Retinal pigment epithelial cell (primary cell): ENCODE measurements at regions not wholly inside any gene's neighbourhood (a gene's known extent, or its start where the extent isn't known, plus 50 kb on each side); places are given as distances from the start of the nearest gene placed in this dataset.
"Not testable (repeated sequence)": the region's sequence is repeated elsewhere in the genome, so short reads cannot be mapped to it uniquely, and the experiment has no call there.

ENCODE experiments used
- DNase-seq: peaks from one replicate; pipeline ENCODE4 v3.0.0-alpha.2; 2010; ENCODE audit warnings: low read depth
- H3K4me3 ChIP-seq: 2 replicates; pipeline ENCODE4 v1.5.1; 2011; ENCODE audit warnings: mild to moderate bottlenecking, low read length, control low read depth, moderate library complexity
- CTCF ChIP-seq: conservative IDR thresholded peaks from 2 replicates; pipeline ENCODE4 v1.5.1; 2011; ENCODE audit warnings: low read depth, low read length, control low read depth, inconsistent platforms

DNA sequence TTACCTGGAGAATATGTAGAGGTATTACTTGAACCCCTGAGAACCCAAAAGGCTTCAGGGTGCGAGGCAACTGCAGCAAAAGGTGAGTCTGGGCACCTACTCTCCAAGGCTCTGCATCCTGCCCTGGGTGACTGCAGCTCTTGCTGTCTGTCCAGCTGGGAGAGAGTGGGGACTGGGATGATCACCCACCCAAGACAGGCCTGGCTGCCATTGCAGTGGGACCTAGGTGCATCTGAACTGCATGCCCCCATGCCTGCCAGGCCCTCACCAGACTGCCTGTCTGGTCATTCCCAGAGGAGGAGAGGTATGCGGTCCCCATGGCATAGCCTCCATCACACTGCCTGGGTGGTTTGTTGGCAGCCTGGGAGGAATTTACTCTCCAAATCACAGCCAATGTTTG, 563.9 kb downstream of the TFAP2A start:
- no peak overlapping the region for H3K4me3 ChIP-seq
- TF ChIP-seq CTCF = no peak
- DNase-seq = no peak

- no peak overlapping the region for H3K4me3 ChIP-seq
- no peak for DNase-seq
- no peak for TF ChIP-seq CTCF
Observed at GRCh38 chr6:9848094-9848493, 566.8 kb downstream of the TFAP2A start.

DNA sequence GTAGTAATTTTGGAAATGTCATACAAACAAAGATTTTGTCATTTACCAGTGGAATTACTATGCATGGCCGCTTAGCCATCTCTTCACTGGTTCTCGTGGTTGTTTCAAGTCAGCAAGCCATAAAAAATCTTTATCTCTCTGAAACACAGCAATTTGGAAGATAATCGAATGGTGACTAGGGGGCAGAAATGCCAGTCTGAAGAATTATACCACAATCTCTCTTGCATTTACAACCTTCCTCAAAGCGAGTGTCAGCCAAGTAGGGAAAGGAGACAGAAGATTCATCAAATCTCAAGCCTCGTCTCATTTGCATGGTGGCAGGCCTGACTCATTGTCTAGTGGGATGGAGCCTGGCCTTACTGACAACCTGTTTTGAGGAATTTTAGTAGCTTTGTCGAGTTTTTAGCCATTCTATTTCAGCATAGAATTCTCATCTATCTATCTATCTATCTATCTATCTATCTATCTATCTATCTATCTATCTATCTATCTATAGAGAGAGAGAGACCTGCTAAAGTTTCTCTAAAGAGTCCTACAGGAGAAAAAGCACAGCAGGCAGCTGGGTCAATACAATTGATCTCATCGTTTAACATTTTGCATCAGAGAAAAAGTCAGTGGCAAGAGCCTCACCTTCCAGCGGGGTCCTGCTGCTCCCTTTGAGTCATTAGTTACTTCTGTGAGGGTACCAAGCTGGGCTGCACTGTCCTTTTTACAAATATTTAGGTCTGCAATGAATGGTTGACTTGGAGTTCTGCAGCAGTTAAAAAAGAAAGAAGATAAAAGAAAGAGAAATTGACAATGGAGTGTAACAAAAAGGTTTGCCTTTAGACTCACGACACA, 572.8 kb downstream of the TFAP2A start:
- TF ChIP-seq CTCF = no peak
- no peak overlapping the region for H3K4me3 ChIP-seq
- DNase-seq = no peak

DNA sequence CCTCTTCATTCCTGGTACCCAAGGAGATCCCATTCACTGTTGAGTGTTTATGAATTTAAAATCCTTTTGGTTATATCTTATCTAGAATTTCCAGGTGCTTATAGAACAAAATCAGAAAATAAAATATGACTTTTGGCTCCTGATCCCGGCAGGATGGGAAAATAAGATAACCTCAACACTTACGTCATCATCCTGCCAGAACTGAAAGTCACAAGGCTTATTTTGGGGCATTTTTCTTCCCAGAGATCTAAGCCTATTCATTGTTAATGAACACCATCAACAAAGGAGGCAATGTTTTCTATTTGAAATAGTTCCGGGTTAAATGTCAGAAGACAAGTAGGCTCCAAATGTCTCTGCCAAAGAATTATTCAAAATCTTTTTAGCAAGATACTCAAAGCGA, 580.6 kb downstream of the TFAP2A start:
- no peak for DNase-seq
- no peak for TF ChIP-seq CTCF

GRCh38 chr6:9831783-9832182, 583.1 kb downstream of the TFAP2A start:
- no peak overlapping the region for H3K4me3 ChIP-seq
- DNase-seq = no peak
- no peak for TF ChIP-seq CTCF

More for the DNA sequence above, 580.6 kb downstream of the TFAP2A start:
- H3K4me3 ChIP-seq = no peak overlapping the region

DNA sequence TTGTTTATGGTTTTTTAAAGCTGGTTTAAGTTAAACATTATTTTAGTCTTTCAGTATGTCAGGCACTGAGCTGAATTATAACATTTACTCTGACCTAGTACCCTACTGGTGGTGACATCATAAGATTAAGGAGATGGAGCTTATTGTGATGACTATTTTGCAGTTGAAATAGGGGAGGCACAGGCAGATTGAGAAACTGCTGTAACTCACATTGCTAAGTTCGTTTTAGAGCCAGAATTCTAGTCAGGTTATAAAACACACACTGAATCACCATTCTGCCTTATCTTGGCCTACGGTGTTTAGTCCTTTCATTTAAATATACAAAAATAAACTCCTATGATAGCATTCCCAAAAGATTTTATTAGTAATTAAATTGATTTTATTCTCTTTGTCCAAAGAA, 584.1 kb downstream of the TFAP2A start:
- no peak overlapping the region for H3K4me3 ChIP-seq
- DNase-seq = no peak
- TF ChIP-seq CTCF = no peak

DNA sequence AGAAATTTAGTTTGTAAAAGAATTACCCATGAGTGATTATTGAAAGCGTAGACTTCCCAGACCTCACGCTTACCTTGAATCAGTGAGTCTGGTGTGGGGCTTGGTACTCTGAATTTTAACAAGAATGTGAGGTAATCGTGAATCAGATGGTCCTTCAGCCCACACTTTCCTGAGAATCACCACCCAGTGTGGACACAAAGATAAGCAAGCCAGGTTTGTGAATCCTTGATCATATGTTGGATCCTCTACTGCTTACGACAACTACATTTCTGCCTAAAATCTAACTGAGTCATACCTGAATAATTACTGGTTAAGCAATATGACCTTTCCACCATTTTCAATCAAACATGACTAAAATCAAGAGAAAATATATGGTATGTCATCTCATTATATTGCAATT, 589.3 kb downstream of the TFAP2A start:
- TF ChIP-seq CTCF = no peak
- DNase-seq = no peak
- H3K4me3 ChIP-seq = no peak overlapping the region

- DNase-seq = not testable (repeated sequence)
Observed at GRCh38 chr6:9810727-9811126, 604.1 kb downstream of the TFAP2A start.

More at GRCh38 chr6:9810727-9811126, 604.1 kb downstream of the TFAP2A start:
- not testable (repeated sequence) for H3K4me3 ChIP-seq
